MM.1S (cell line): ENCODE measurements at regions not wholly inside any gene's neighbourhood (a gene's known extent, or its start where the extent isn't known, plus 50 kb on each side); places are given as distances from the start of the nearest gene placed in this dataset.

Experiments used
- DNase-seq: peaks from one replicate; pipeline ENCODE4 v3.0.0-alpha.2; 2015
- H2AFZ ChIP-seq: fragments of 300-600 bp; sonication (generic); 2 replicates; pipeline ENCODE4 v1.6.0; 2016; ENCODE audit warnings: antibody characterized with exemption, low read length
- H3F3A ChIP-seq: fragments of 300-600 bp; sonication (generic); 2 replicates; pipeline ENCODE4 v1.6.1; 2016; ENCODE audit warnings: mild to moderate bottlenecking, antibody characterized with exemption, low read length, moderate library complexity, mixed read lengths; ENCODE audit not compliant: insufficient read depth
- H3K27ac ChIP-seq: fragments of 300-600 bp; sonication (generic); 2 replicates; pipeline ENCODE4 v1.5.1; 2016; ENCODE audit warnings: mild to moderate bottlenecking, low read length
- H3K27me3 ChIP-seq: fragments of 300-600 bp; sonication (generic); replicated peaks from 2 replicates; pipeline ENCODE4 v1.6.0; 2016; ENCODE audit warnings: low read length; ENCODE audit not compliant: insufficient read depth
- H3K36me3 ChIP-seq: fragments of 300-600 bp; sonication (generic); replicated peaks from 2 replicates; pipeline ENCODE4 v1.6.1; 2016; ENCODE audit warnings: mild to moderate bottlenecking, low read length, mixed read lengths; ENCODE audit not compliant: insufficient read depth
- H3K4me1 ChIP-seq: fragments of 300-600 bp; sonication (generic); 2 replicates; pipeline ENCODE4 v1.6.1; 2016; ENCODE audit warnings: low read length, mixed read lengths
- H3K4me2 ChIP-seq: fragments of 300-600 bp; sonication (generic); 2 replicates; pipeline ENCODE4 v1.6.0; 2016; ENCODE audit warnings: low read depth, low read length
- H3K4me3 ChIP-seq: fragments of 300-600 bp; sonication (generic); 2 replicates; pipeline ENCODE4 v1.5.1; 2016; ENCODE audit warnings: low read length, mixed read lengths
- H3K79me2 ChIP-seq: fragments of 300-600 bp; sonication (generic); 2 replicates; pipeline ENCODE4 v1.6.1; 2016; ENCODE audit warnings: mixed run types, low read length, mixed read lengths
- H3K9ac ChIP-seq: fragments of 300-600 bp; sonication (generic); 2 replicates; pipeline ENCODE4 v1.6.1; 2016; ENCODE audit warnings: low read length, mixed read lengths
- H3K9me2 ChIP-seq: fragments of 300-600 bp; sonication (generic); replicated peaks from 2 replicates; pipeline ENCODE4 v1.6.1; 2016; ENCODE audit warnings: mild to moderate bottlenecking, low read length, mixed read lengths; ENCODE audit not compliant: insufficient read depth
- H3K9me3 ChIP-seq: fragments of 300-600 bp; sonication (generic); replicated peaks from 2 replicates; pipeline ENCODE4 v1.6.1; 2016; ENCODE audit warnings: mild to moderate bottlenecking, low read length, mixed read lengths; ENCODE audit not compliant: insufficient read depth
- H4K20me1 ChIP-seq: fragments of 300-600 bp; sonication (generic); 2 replicates; pipeline ENCODE4 v1.6.1; 2016; ENCODE audit warnings: mild to moderate bottlenecking, low read length, moderate library complexity, mixed read lengths; ENCODE audit not compliant: insufficient read depth
- EZH2 ChIP-seq: fragments of 300-600 bp; sonication (generic); optimal IDR thresholded peaks from 2 replicates; pipeline ENCODE3; 2017; ENCODE audit warnings: low read depth, mild to moderate bottlenecking, antibody characterized with exemption, low read length, mixed read lengths
- EZH2phosphoT487 ChIP-seq: fragments of 300-600 bp; sonication (generic); IDR thresholded peaks from 2 replicates; pipeline ENCODE4 v1.6.1; 2018; ENCODE audit warnings: antibody characterized with exemption, low read length
- TF ChIP-seq, protein P1 (sequence below): fragments of 300-600 bp; sonication (generic); IDR thresholded peaks from 2 replicates; pipeline ENCODE4 v1.5.1; 2016; ENCODE audit warnings: antibody characterized with exemption, low read length, mixed read lengths

DNA sequence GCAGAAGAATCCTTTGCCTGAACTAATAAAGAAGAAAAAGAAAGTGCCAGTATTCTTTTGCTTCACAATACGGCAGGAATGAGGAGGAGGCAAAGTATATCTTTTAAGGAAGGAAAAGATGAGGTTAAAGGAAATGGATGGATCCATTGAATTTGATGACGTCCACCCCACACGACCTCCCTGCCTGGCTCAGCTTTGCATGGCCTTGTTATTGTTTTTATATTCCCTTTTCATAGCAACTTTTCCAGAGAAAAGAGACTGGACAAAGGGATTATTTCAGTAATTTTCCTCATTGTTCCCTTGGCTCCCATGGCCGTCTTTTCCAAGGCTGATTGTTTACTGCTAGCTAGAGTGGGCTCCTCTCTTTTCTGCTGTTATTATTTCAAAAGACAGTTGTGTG, 123.2 kb upstream of the SEL1L start:
- no peak overlapping the region for H3K4me2 ChIP-seq
- no peak overlapping the region for H2AFZ ChIP-seq
- H3K27ac ChIP-seq, result no peak overlapping the region
- no peaks in the 10 kb centered on the region for H3F3A ChIP-seq
- no peak overlapping the region for H3K4me3 ChIP-seq
- no peaks in the 10 kb centered on the region for H3K9me3 ChIP-seq
- H3K36me3 ChIP-seq, result no peaks in the 10 kb centered on the region
- H4K20me1 ChIP-seq, result no peaks in the 10 kb centered on the region
- H3K9me2 ChIP-seq, result no peaks in the 10 kb centered on the region
- H3K27me3 ChIP-seq, result no peaks in the 10 kb centered on the region
- H3K79me2 ChIP-seq, result no peaks in the 10 kb centered on the region
- DNase-seq, result no peak
- H3K9ac ChIP-seq, result no peak overlapping the region
- no peak for TF ChIP-seq EZH2
- TF ChIP-seq, protein P1, sequence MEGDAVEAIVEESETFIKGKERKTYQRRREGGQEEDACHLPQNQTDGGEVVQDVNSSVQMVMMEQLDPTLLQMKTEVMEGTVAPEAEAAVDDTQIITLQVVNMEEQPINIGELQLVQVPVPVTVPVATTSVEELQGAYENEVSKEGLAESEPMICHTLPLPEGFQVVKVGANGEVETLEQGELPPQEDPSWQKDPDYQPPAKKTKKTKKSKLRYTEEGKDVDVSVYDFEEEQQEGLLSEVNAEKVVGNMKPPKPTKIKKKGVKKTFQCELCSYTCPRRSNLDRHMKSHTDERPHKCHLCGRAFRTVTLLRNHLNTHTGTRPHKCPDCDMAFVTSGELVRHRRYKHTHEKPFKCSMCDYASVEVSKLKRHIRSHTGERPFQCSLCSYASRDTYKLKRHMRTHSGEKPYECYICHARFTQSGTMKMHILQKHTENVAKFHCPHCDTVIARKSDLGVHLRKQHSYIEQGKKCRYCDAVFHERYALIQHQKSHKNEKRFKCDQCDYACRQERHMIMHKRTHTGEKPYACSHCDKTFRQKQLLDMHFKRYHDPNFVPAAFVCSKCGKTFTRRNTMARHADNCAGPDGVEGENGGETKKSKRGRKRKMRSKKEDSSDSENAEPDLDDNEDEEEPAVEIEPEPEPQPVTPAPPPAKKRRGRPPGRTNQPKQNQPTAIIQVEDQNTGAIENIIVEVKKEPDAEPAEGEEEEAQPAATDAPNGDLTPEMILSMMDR, result no peak
- TF ChIP-seq EZH2phosphoT487, result no peak
- H3K4me1 ChIP-seq, result no peaks in the 10 kb centered on the region

DNA sequence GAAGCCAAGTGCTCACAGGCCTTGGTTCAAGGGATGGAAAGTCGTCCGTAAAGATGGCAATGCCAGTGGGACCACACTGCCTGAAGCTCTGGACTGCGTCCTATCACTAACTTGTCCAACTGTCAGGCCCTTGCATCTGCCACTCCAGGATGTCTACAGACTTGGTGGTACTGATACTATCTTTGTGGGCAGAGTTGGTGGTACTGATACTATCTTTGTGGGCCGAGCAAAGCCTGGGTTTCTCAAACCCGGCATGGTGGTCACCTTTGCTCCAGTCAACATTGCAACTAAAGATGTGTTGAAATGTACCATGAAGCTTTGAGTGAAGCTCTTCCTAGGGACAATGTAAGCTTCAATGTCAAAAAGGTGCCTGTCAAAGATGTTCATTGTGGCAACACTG, 128.4 kb upstream of the SEL1L start:
- Histone ChIP-seq H3F3A (no peaks in the 10 kb centered on the region), H3K4me3 (no peak overlapping the region), H3K27me3 (no peaks in the 10 kb centered on the region), H2AFZ (no peak overlapping the region), H3K9me3 (no peaks in the 10 kb centered on the region), H3K9ac (no peak overlapping the region), H3K79me2 (no peaks in the 10 kb centered on the region), H4K20me1 (no peaks in the 10 kb centered on the region), H3K4me2 (no peak overlapping the region), H3K27ac (no peak overlapping the region), H3K36me3 (no peaks in the 10 kb centered on the region), H3K9me2 (no peaks in the 10 kb centered on the region), H3K4me1 (no peaks in the 10 kb centered on the region)
- no peak for DNase-seq
- TF ChIP-seq EZH2phosphoT487 (no peak), EZH2 (no peak)
- TF ChIP-seq, protein P1, result no peak

DNA sequence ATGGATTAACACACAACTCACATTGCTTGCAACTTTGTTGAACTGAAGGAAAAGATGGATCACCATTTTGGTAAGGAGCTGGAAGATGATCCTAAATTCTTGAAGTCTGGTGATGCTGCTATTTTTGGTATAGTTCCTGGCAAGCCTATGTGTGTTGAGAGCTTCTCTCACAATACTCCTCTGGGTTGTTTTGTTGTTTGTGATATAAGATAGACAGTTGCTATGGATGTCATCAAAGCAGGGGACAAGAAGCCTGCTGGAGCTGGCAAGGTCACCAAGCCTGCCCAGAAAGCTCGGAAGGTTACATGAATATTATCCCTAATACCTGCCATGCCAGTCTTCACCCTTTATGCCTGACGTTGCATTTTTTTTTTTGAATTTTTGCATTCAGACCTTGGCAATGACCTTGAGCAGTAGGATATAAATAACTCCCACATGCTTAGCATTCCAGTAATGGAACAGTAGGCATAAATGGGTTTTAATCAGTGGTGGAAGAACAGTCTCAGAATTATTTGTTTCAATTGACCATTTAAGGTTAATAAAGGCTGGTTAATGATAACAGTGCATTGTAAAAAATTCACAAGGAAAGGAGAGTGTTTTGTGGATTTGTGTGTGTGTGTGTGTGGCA, 129.0 kb upstream of the SEL1L start:
- H3K79me2 ChIP-seq, result no peaks in the 10 kb centered on the region
- no peaks in the 10 kb centered on the region for H3K9me2 ChIP-seq
- H4K20me1 ChIP-seq, result no peaks in the 10 kb centered on the region
- H3K9ac ChIP-seq, result no peak overlapping the region
- no peak overlapping the region for H3K4me2 ChIP-seq
- no peaks in the 10 kb centered on the region for H3K27me3 ChIP-seq
- no peak overlapping the region for H3K4me3 ChIP-seq
- no peak overlapping the region for H3K27ac ChIP-seq
- no peak overlapping the region for H2AFZ ChIP-seq
- no peaks in the 10 kb centered on the region for H3F3A ChIP-seq
- H3K9me3 ChIP-seq, result no peaks in the 10 kb centered on the region
- H3K4me1 ChIP-seq, result no peaks in the 10 kb centered on the region
- DNase-seq, result no peak
- H3K36me3 ChIP-seq, result no peaks in the 10 kb centered on the region
- TF ChIP-seq, protein P1, result no peak
- TF ChIP-seq EZH2phosphoT487 (no peak), EZH2 (no peak)
